ENCODE measurements at regions not wholly inside any gene's neighbourhood (a gene's known extent, or its start where the extent isn't known, plus 50 kb on each side); places are given as distances from the start of the nearest gene placed in this dataset.

DNA sequence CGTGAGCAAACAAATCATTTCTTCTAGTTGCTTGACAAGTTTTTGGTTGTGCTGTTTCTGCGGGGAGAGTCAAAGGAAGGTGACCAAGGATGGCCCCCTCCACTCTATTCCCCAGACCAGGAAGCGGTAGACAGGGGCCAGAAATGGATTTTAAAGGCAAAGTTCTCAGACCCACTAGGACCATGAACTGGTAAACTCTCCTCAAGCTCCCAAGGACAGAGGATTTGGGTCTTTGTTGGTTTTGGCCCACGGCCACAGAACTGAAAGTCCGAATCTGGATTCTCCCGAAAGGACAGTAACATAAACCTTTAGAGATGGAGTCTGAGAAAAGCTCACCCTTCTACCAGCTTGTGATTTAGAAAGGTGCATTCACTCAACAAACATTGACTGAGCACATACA lies 85.9 kb upstream of the C2CD4B start:
- H2AFZ ChIP-seq (ENCODE audit: control insufficient read depth, low read length) = no peak overlapping the region
- H3K27ac ChIP-seq (ENCODE audit: control insufficient read depth, insufficient read depth, low read length) = no peak overlapping the region
- FAIRE-seq (no peak), DNase-seq (ENCODE audit: low read depth, low spot score) (no peak)
- H3K4me3 ChIP-seq (ENCODE audit: control insufficient read depth in 2 of 3, extremely low read depth in 1 of 3, insufficient read depth in 2 of 3, low read depth in 1 of 3, low read length in 3 of 3) = no peak overlapping the region
- H3K4me2 ChIP-seq (ENCODE audit: control insufficient read depth, extremely low read depth, insufficient read depth, low read depth, low read length) = no peak overlapping the region
- TF ChIP-seq EZH2 (IDR thresholded peaks at IDR 0.05; ENCODE audit: low read length) = no peak
- TF ChIP-seq, protein P1, sequence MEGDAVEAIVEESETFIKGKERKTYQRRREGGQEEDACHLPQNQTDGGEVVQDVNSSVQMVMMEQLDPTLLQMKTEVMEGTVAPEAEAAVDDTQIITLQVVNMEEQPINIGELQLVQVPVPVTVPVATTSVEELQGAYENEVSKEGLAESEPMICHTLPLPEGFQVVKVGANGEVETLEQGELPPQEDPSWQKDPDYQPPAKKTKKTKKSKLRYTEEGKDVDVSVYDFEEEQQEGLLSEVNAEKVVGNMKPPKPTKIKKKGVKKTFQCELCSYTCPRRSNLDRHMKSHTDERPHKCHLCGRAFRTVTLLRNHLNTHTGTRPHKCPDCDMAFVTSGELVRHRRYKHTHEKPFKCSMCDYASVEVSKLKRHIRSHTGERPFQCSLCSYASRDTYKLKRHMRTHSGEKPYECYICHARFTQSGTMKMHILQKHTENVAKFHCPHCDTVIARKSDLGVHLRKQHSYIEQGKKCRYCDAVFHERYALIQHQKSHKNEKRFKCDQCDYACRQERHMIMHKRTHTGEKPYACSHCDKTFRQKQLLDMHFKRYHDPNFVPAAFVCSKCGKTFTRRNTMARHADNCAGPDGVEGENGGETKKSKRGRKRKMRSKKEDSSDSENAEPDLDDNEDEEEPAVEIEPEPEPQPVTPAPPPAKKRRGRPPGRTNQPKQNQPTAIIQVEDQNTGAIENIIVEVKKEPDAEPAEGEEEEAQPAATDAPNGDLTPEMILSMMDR (optimal IDR thresholded peaks at IDR 0.05 in 1 of 3, IDR thresholded peaks at IDR 0.05 in 1 of 3, conservative IDR thresholded peaks at IDR 0.05 in 1 of 3; ENCODE audit: extremely low read depth in 1 of 3, insufficient read depth in 2 of 3, low read length in 3 of 3) = no peak
- dilution Hi-C loops (cut with MboI; ENCODE audit: extremely low pct_ligation_motif_present, low sequenced_read_pairs) = no loop called here
- H3K9ac ChIP-seq (ENCODE audit: control insufficient read depth, extremely low read depth, insufficient read depth, low read length) = no peak overlapping the region
- no peaks in the 10 kb centered on the region for H3K9me1 ChIP-seq (ENCODE audit: control insufficient read depth, extremely low read depth, insufficient read depth, low read length)
- H3K4me1 ChIP-seq (ENCODE audit: control insufficient read depth, extremely low read depth, insufficient read depth, low read length) = peaks cover 11% of the 10 kb centered on the region
- H3K36me3 ChIP-seq (ENCODE audit: control insufficient read depth in 2 of 2, extremely low read depth in 1 of 2, insufficient read depth in 2 of 2, low read length in 2 of 2) = no peaks in the 10 kb centered on the region
- H3K79me2 ChIP-seq (ENCODE audit: control insufficient read depth, insufficient read depth, low read length) = no peaks in the 10 kb centered on the region
- H3K9me3 ChIP-seq (ENCODE audit: control insufficient read depth, low read depth, low read length) = no peaks in the 10 kb centered on the region
- H4K20me1 ChIP-seq (ENCODE audit: control insufficient read depth, extremely low read depth, insufficient read depth, low read length) = no peaks in the 10 kb centered on the region
- H3K27me3 ChIP-seq (ENCODE audit: control insufficient read depth, extremely low read depth, insufficient read depth, low read length) = peaks cover 7% of the 10 kb centered on the region

DNA sequence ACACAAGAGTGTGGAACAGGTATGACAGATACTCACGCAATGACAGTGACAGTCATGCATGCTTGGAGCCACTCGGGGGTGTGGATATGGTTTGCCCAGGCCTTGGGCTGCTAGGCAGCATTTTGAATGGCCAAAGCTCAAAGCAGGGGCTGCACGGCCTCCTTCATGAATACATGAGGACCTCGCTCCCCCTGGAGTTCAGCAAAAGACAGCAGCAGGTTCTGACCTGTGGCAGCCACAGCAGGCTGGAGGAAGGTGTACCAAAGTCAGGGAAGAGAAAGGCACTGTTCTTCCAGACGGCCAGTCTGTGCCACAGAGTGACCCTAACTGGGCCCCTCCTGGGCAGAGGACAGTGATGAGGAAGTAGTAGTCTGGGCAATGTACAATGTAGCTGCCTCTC lies 88.2 kb upstream of the C2CD4B start:
- no peaks in the 10 kb centered on the region for H3K36me3 ChIP-seq (ENCODE audit: control insufficient read depth in 2 of 2, extremely low read depth in 1 of 2, insufficient read depth in 2 of 2, low read length in 2 of 2)
- H2AFZ ChIP-seq (ENCODE audit: control insufficient read depth, low read length) = no peak overlapping the region
- H4K20me1 ChIP-seq (ENCODE audit: control insufficient read depth, extremely low read depth, insufficient read depth, low read length) = no peaks in the 10 kb centered on the region
- FAIRE-seq = no peak
- H3K79me2 ChIP-seq (ENCODE audit: control insufficient read depth, insufficient read depth, low read length) = no peaks in the 10 kb centered on the region
- peaks cover 11% of the 10 kb centered on the region for H3K4me1 ChIP-seq (ENCODE audit: control insufficient read depth, extremely low read depth, insufficient read depth, low read length)
- no peak overlapping the region for H3K27ac ChIP-seq (ENCODE audit: control insufficient read depth, insufficient read depth, low read length)
- H3K4me2 ChIP-seq (ENCODE audit: control insufficient read depth, extremely low read depth, insufficient read depth, low read depth, low read length) = no peak overlapping the region
- no peak overlapping the region for H3K4me3 ChIP-seq (ENCODE audit: control insufficient read depth in 2 of 3, extremely low read depth in 1 of 3, insufficient read depth in 2 of 3, low read depth in 1 of 3, low read length in 3 of 3)
- no peak overlapping the region for H3K9ac ChIP-seq (ENCODE audit: control insufficient read depth, extremely low read depth, insufficient read depth, low read length)
- dilution Hi-C loops (cut with MboI; ENCODE audit: extremely low pct_ligation_motif_present, low sequenced_read_pairs) = no loop called here
- peaks cover 3% of the 10 kb centered on the region for H3K27me3 ChIP-seq (ENCODE audit: control insufficient read depth, extremely low read depth, insufficient read depth, low read length)
- no peak for DNase-seq (ENCODE audit: low read depth, low spot score)
- no peaks in the 10 kb centered on the region for H3K9me3 ChIP-seq (ENCODE audit: control insufficient read depth, low read depth, low read length)
- TF ChIP-seq EZH2 (IDR thresholded peaks at IDR 0.05; ENCODE audit: low read length) = no peak
- TF ChIP-seq, protein P1 (optimal IDR thresholded peaks at IDR 0.05 in 1 of 3, IDR thresholded peaks at IDR 0.05 in 1 of 3, conservative IDR thresholded peaks at IDR 0.05 in 1 of 3; ENCODE audit: extremely low read depth in 1 of 3, insufficient read depth in 2 of 3, low read length in 3 of 3) = no peak
- no peaks in the 10 kb centered on the region for H3K9me1 ChIP-seq (ENCODE audit: control insufficient read depth, extremely low read depth, insufficient read depth, low read length)

Data from keratinocyte (primary cell).